ENCODE measurements at regions not wholly inside any gene's neighbourhood (a gene's known extent, or its start where the extent isn't known, plus 50 kb on each side); places are given as distances from the start of the nearest gene placed in this dataset.

- DNase-seq = no peak
Observed at GRCh38 chr1:30523055-30524020, 200.0 kb downstream of the MATN1 start.

DNA sequence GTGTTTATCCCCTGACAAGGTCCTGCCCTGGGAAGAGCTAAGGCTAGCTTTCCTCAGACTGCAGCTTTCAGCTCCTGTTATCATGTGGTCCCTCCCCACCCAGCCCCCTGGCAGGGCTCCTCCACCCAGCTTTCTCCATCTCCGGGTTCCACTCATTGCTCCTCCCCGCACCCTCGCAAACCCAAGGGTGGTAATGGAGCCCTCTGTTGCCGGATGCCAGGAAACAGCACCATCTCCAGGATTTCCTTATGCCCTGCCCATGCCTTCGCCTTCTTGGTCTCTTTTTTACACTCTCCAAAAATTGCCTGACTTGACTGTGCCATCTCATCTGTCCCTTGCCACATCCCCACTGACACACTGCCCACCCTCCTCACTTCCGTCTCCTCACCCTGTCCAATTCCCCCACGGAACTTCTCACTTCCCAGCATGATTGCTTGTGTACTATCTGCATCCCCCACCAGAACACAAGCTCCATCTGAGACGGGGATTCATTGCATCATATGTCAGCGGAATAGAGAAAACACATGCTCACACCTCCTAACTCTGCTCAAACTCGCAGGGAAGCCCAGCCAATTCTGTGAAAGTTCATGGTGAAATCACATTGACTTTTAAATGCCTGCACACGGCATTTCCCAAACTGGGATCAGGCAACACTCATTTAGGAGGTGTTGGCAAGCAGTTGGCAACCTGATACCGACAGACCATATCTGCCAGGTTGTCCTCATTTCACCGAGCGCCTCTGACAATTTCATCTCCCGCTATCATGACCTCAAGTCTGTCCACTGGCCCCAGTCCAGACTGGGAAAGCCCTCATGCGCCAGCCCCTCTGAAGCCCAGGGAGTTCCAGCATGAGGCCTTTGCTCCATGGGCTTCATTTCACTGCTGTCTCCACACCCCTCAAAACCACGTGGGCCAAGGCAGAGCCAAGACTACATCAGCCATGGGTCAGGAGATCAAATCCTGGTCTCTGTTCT is 201.1 kb downstream of the MATN1 start:
- H3K36me3 ChIP-seq = no peaks in the 10 kb centered on the region
- no peak overlapping the region for H3K27ac ChIP-seq
- TF ChIP-seq EP300 (IDR thresholded peaks at IDR 0.05) (no peak), CTCF (IDR thresholded peaks at IDR 0.05) (no peak)
- H3K4me3 ChIP-seq = no peak overlapping the region
- no peaks in the 10 kb centered on the region for H3K9me3 ChIP-seq
- peak in 4 of 5 donors; percentile 13 to 46 (median 24) for DNase-seq
- intact Hi-C loops (cut with DNase I) = no loop called here
- no peaks in the 10 kb centered on the region for H3K4me1 ChIP-seq (ENCODE audit: insufficient read depth)
- WGBS, 3 donors = 22 to 32% (median 25%) methylated on average over 17 of the region's 17 CpGs
- H3K27me3 ChIP-seq = no peaks in the 10 kb centered on the region

More at GRCh38 chr1:30523055-30524020, 200.0 kb downstream of the MATN1 start:
- no peaks in the 10 kb centered on the region for H3K36me3 ChIP-seq
- no peaks in the 10 kb centered on the region for H3K4me1 ChIP-seq (ENCODE audit: insufficient read depth)
- WGBS, 3 donors = 73 to 79% (median 77%) methylated on average over 5 of the region's 5 CpGs
- H3K9me3 ChIP-seq = no peaks in the 10 kb centered on the region
- H3K27me3 ChIP-seq = no peaks in the 10 kb centered on the region
- intact Hi-C loops (cut with DNase I) = no loop called here
- TF ChIP-seq POLR2A (IDR thresholded peaks at IDR 0.05) (no peak), CTCF (IDR thresholded peaks at IDR 0.05) (no peak), EP300 (IDR thresholded peaks at IDR 0.05) (no peak)
- H3K27ac ChIP-seq = no peak overlapping the region
- H3K4me3 ChIP-seq = no peak overlapping the region

GRCh38 chr1:30521261-30521865 is 202.0 kb downstream of the MATN1 start:
- no peaks in the 10 kb centered on the region for H3K27me3 ChIP-seq
- TF ChIP-seq EP300 (IDR thresholded peaks at IDR 0.05) = no peak
- TF ChIP-seq CTCF (IDR thresholded peaks at IDR 0.05) = no peak
- no peak for TF ChIP-seq POLR2A (IDR thresholded peaks at IDR 0.05)
- H3K4me1 ChIP-seq (ENCODE audit: insufficient read depth) = no peaks in the 10 kb centered on the region
- DNase-seq = peak in 1 of 5 donors; percentile 9
- WGBS, 3 donors = 73 to 83% (median 82%) methylated on average over 3 of the region's 3 CpGs
- H3K4me3 ChIP-seq = no peak overlapping the region
- H3K27ac ChIP-seq = no peak overlapping the region
- H3K9me3 ChIP-seq = no peaks in the 10 kb centered on the region
- no peaks in the 10 kb centered on the region for H3K36me3 ChIP-seq
- intact Hi-C loops (cut with DNase I) = no loop called here

DNA sequence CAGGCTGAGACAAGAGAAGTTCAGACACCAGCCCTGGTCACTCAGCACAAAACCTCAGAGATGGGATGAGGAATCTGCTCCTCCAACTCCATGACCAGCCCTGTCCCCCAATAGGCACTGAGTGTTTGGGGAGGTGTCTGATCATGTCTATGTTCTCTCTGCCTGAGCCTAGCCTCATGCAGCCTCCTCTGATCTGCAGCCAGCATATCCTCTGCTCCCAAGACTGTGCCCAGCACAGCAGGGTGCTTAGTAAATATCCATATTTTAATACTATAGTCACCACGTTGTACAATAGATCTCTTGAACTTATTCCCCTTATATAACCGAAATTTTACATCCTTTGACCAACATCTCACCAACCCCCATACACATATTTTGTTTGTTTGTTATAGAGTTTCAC is 202.9 kb downstream of the MATN1 start:
- no peak for TF ChIP-seq CTCF (IDR thresholded peaks at IDR 0.05)
- TF ChIP-seq EP300 (IDR thresholded peaks at IDR 0.05) = no peak
- no peak for TF ChIP-seq POLR2A (IDR thresholded peaks at IDR 0.05)
- H3K9me3 ChIP-seq = no peaks in the 10 kb centered on the region
- 58 to 72% (median 60%) methylated on average over 2 of the region's 2 CpGs for WGBS, 3 donors
- no peak overlapping the region for H3K27ac ChIP-seq
- DNase-seq = no peak
- H3K27me3 ChIP-seq = no peaks in the 10 kb centered on the region
- H3K4me1 ChIP-seq (ENCODE audit: insufficient read depth) = no peaks in the 10 kb centered on the region
- intact Hi-C loops (cut with DNase I) = no loop called here
- H3K4me3 ChIP-seq = no peak overlapping the region
- no peaks in the 10 kb centered on the region for H3K36me3 ChIP-seq

All from ovary (tissue), 7 donors.